NCI-H2196 treated with DMSO at 0.1 percent for 48 hours (cell line): ENCODE measurements at regions not wholly inside any gene's neighbourhood (a gene's known extent, or its start where the extent isn't known, plus 50 kb on each side); places are given as distances from the start of the nearest gene placed in this dataset.
"Not testable (repeated sequence)": the region's sequence is repeated elsewhere in the genome, so short reads cannot be mapped to it uniquely, and the experiment has no call there.

Experiments
- DNase-seq: peaks from one replicate; lab custom pipeline; 2025; ENCODE audit not compliant: unreplicated experiment; lab: John Stamatoyannopoulos, UW

GRCh38 chr3:8112587-8112986 is 389.0 kb upstream of the LMCD1 start:
- DNase-seq, result no peak

- no peak for DNase-seq
These were observed 388.0 kb upstream of the LMCD1 start for GRCh38 chr3:8113626-8114025.

DNA sequence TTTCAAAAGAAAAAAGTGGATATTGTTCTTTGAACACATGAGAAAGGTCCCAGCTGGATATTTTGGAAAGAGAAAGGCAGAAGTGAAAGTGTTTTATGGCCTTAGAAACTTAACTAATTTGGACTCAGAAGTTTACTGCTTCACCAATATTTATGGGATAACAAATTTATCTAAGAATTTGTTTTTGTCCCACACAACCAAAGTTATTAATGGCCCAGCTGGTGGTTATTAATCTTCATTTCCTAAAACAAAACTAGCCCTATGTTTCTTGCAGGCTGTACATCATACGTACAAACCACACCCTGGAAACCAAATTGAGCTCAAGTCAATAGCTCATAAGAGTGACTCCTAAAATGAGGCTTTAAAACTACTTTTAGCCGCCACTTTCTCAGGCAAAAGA is 372.9 kb upstream of the LMCD1 start:
- DNase-seq, result no peak

- DNase-seq, result no peak
These were observed 365.1 kb upstream of the LMCD1 start for GRCh38 chr3:8136553-8136952.

- no peak for DNase-seq
These were observed 358.4 kb upstream of the LMCD1 start for GRCh38 chr3:8143186-8143585.

DNA sequence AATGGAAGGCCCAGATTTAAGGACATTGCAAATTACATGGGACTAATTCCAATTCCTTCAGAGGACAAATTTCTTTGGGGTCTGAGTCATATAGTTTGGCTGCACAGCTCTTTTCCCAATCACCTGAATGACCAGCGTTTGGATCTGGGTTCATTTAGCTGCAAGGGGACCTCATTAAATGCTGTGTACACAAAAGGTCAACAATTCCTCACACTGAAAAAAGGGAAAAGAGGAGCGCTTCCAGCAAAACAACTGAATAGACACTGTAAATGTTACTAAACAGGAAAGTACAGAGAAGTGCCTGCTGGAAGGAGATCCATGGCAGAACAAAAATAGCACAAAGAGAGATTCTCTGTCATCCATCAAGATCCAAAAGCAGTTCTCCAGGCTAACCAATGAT is 356.0 kb upstream of the LMCD1 start:
- DNase-seq, result no peak

DNA sequence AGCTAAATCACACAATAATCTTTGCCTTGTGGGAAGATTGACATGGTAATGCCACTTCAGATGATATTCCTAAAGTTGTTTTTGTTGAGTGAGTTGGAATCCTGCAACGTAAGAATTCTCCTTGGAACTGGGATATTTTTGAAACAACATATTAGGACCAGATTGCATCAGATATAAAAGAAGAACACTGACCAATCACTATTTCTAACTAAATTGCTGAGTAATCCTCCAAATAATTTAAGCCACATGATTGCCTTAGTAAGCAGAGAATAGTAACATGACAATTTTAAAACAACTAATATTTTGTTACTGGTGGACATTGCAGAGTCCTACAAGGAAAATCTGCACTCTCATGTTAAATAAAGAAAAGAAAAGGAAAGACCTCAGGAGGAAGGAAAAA is 353.9 kb upstream of the LMCD1 start:
- no peak for DNase-seq

DNA sequence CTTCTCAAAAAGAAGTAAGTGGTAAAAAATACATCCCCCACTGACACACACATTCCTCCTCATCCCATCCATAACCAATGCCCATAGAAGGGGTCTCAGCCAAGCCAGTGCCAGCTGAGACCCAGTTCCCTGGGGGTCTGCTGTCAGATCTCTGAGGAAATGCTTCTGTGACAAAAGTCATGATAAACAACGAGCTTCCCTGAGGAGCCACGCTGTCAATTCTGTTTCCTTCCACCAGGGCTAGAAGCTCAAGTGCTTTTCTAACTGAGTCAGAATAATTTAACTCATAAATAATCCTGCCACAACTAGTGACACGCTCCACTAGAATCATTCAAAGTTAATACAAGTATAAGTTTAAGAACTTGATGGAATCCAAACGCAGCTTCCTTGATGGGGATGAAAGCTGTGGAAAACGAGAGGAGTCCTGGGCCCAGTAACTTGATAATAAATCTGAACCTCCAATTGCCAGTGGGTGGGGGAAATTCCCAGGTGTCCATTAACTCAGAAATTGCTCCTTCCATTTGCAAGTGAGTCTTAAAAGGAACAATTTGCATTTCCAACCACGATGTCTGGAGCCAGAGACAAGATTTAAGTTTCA is 348.7 kb upstream of the LMCD1 start:
- DNase-seq, result no peak

DNA sequence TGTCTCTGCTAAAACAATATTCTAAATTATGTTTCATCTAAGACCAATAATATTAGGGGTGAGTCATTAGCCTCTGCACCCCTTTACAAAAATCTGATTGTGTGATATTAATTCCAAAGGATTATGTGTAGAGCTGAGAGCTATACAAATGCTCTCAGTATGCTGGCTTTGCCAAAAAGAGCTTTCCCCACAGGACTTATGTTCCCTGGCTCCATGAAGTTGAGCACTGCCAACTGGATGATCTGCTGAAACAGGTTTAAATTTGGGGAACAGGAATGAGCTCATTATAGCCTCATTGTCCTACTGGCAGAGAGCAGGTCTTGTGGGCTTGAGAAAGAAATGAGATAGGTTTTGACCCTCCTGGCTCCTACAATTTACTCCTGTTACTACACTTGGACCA is 347.8 kb upstream of the LMCD1 start:
- DNase-seq, result no peak

GRCh38 chr3:8154617-8155016 is 347.0 kb upstream of the LMCD1 start:
- no peak for DNase-seq

- no peak for DNase-seq
These were observed 345.5 kb upstream of the LMCD1 start for GRCh38 chr3:8156138-8156537.

- DNase-seq, result no peak
These were observed 344.8 kb upstream of the LMCD1 start for GRCh38 chr3:8156831-8157230.

GRCh38 chr3:8157640-8158039 is 344.0 kb upstream of the LMCD1 start:
- DNase-seq, result no peak

DNA sequence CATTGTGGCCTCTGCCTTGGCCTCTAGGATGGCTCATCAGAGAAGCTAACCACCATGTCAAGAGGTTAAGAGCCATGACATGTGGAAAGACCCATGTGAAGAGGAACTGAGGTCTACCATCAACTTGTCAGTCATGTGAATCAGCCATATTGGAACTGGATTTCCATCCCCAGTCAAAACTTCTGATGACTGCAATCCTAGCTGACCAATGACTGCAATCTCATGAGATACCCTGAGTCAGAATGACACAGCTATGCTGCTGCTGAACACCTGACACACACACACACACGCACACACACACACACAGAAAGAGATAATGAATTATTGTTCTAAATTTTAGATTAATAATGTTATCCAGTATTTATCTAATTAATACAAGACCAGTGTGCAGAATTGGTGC is 337.5 kb upstream of the LMCD1 start:
- no peak for DNase-seq

GRCh38 chr3:8166014-8166413 is 335.6 kb upstream of the LMCD1 start:
- DNase-seq, result no peak

DNA sequence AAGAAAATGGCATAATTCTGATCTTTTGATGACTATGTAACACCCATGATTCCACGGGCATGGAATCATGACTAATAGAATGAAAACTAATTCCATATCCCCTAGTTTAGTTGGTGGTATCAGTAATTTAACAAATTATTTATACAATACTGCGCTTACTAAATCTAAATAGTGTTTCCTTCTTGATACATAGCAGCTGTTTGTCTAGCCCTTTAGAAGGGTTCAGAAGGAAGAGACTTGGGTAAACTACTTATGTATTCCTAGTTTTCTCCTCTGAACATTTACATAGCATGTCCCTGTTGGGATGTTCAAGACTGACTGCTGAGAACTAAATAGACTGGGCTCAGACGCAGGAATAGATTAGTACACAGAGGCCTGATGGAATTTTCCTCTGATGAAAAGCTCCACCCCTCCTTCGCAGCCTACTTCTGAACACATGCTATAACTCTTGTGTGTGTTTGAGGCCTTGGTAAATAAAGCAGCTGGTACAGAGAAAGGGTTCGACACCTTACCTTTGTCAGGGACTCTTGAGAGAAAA is 330.6 kb upstream of the LMCD1 start:
- DNase-seq, result no peak

GRCh38 chr3:8173892-8174291 is 327.7 kb upstream of the LMCD1 start:
- DNase-seq, result no peak

DNA sequence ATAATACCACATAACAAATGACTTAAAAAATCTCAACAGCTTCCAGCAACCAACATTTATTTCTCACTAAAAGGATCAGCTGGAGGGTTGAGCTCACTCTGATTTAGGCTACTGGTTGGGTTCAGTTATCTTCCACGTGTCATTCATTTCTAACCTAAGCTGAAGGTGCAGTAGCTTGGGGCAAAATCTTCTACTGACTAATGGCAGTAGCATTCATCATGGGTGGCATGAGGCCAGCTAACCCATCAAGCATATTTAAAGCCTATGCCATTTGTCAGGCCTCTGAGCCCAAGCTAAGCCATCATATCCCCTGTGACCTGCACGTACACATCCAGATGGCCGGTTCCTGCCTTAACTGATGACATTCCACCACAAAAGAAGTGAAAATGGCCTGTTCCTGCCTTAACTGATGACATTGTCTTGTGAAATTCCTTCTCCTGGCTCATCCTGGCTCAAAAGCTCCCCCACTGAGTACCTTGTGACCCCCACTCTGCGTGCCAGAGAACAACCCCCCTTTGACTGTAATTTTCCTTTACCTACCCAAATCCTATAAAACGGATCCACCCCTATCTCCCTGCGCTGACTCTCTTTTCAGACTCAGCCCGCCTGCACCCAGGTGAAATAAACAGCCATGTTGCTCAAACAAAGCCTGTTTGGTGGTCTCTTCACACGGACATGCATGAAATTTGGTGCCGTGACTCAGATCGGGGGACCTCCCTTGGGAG is 324.7 kb upstream of the LMCD1 start:
- DNase-seq, result not testable (repeated sequence)

- not testable (repeated sequence) for DNase-seq
These were observed 323.1 kb upstream of the LMCD1 start for GRCh38 chr3:8178516-8178915.

GRCh38 chr3:8182904-8183303 is 318.7 kb upstream of the LMCD1 start:
- DNase-seq, result no peak

- DNase-seq, result no peak
These were observed 318.0 kb upstream of the LMCD1 start for GRCh38 chr3:8183627-8184026.

DNA sequence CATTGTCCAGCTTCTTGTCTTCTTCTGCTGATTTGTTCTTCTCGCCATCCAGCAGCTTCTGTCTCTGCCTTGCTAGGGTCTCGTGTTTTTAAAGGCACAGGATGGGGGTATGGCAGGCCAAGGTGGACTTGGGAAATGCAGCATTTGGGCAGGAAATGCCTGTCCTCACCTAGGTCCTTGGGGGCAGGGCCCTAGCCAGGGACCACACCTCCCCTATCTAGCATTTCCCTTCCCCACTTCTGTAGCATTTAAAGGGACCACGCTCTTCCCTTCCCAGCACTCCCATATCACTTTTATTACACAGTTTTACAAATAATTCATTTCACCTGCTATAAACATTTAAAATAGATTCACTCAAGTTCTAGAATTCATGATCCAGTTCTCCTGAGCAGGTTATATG is 315.4 kb upstream of the LMCD1 start:
- DNase-seq, result no peak

DNA sequence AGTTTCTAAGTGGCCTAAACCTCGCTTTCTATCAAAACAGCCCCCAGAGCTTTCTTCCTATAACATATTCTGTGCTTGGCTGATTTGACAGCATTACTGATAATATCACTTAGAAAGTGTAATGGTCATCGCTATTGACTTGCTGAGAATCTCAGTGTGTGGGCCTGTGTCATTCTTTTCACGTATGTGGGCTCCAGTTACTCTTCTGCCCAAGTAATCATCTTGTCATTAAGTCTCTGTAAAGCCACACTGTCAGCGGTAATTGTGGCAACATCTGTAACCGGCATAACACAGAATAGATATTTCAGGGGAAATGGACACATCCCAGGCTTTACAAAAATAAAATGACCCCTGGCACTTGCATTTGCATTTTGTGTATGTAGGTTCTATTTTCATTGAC is 313.6 kb upstream of the LMCD1 start:
- DNase-seq, result no peak
